Lower lobe of right lung (tissue), 2 donors: ENCODE measurements at regions not wholly inside any gene's neighbourhood (a gene's known extent, or its start where the extent isn't known, plus 50 kb on each side); places are given as distances from the start of the nearest gene placed in this dataset.
"Not testable (repeated sequence)": the region's sequence is repeated elsewhere in the genome, so short reads cannot be mapped to it uniquely, and the experiment has no call there.

Source experiments
- ATAC-seq, 2 donors: fragments of 200-7000 bp; cut with Tn5 transposase; one replicate each; pipeline ENCODE4 v1.9.1; 2020 to 2022; ENCODE audit warnings: mild to moderate bottlenecking in 2 of 2, moderate library complexity in 2 of 2
- DNase-seq: peaks from one replicate; pipeline ENCODE4 v3.0.0-alpha.2; 2020
- H3K27ac ChIP-seq: fragments of 200-600 bp; one replicate; pipeline ENCODE4 v1.8.0; 2022
- H3K27me3 ChIP-seq: fragments of 200-600 bp; one replicate; pipeline ENCODE4 v1.8.0; 2022; ENCODE audit warnings: low read depth
- H3K36me3 ChIP-seq: fragments of 200-600 bp; one replicate; pipeline ENCODE4 v1.8.0; 2022; ENCODE audit warnings: mild to moderate bottlenecking
- H3K4me1 ChIP-seq: fragments of 200-600 bp; one replicate; pipeline ENCODE4 v1.8.0; 2022
- H3K4me3 ChIP-seq: fragments of 200-600 bp; one replicate; pipeline ENCODE4 v1.8.0; 2022; ENCODE audit warnings: mild to moderate bottlenecking
- H3K9me3 ChIP-seq: fragments of 200-600 bp; one replicate; pipeline ENCODE4 v1.8.0; 2022
- CTCF ChIP-seq: fragments of 200-600 bp; IDR thresholded peaks from one replicate; pipeline ENCODE4 v1.8.0; 2022; ENCODE audit warnings: antibody characterized with exemption, mild to moderate bottlenecking
- intact Hi-C: fragments of 100-400 bp; cut with DNase I; formaldehyde crosslinking; loops from one replicate; pipeline ENCODE4 v1.11.0; 2022
- donor health status: DM: no; HTN: yes; CAD: no; lungs with severe emphysema.

DNA sequence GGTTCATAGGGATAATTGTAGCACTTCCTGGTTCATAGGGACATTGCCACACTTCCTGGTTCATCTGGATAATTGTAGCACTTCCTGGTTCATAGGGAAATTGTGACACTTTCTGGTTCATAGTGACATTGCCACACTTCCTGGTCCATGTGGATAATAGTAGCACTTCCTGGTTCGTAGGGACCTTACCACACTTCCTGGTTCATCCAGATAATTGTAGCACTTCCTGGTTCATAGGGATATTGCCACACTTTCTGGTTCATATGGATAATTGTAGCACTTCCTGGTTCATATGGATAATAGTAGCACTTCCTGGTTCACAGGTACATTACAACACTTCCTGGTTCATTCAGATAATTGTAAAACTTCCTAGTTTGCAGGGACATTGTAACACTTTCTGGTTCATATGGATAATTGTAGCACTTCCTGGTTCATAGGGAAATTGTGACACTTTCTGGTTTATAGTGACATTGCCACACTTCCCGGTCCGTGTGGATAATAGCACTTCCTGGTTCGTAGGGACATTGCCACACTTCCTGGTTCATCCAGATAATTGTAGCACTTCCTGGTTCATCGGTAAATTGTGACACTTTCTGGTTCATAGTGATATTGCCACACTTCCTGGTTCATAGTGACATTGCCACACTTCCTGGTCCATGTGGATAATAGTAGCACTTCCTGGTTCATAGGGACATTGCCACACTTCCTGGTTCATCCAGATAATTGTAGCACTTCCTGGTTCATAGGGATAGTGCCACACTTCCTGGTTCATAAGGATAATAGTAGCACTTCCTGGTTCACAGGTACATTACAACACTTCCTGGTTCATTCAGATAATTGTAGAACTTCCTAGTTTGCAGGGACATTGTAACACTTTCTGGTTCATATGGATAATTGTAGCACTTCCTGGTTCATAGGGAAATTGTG lies 60.8 kb upstream of the CD99 start:
- DNase-seq, H3K27me3 ChIP-seq, ATAC-seq, H3K4me3 ChIP-seq, intact Hi-C loops, H3K4me1 ChIP-seq: not testable (repeated sequence)
- peak overlapping the region; percentile 53 for H3K27ac ChIP-seq
- peaks cover 19% of the 10 kb centered on the region for H3K36me3 ChIP-seq
- H3K9me3 ChIP-seq, result peaks cover 13% of the 10 kb centered on the region

DNA sequence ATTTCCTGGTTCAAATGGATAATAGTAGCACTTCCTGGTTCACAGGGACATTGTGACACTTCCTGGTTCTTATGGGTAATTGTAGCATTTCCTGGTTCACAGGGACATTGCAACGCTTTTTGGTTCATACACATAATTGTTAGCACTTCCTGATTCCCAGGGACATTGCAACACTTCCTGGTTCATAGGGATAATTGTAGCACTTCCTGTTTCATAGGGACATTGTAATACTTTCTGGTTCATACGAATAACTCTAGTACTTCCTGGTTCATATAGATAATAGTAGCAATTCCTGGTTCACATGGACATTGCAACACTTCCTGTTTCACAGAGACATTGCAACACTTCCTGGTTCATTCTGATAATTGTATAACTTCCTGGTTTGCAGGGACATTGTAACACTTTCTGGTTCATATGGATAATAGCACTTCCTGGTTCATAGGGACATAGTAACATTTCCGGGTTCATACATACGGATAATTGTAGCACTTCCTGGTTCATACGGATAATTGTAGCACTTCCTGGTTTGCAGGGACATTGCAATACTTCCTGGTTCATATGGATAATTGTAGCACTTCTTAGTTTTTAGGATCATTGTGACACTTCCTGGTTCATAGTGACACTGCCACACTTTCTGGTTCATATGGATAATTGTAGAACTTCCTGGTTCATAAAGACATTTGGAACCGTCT lies 61.6 kb upstream of the CD99 start:
- H3K27me3 ChIP-seq, result no peaks in the 10 kb centered on the region
- peak overlapping the region; percentile 53 for H3K27ac ChIP-seq
- no peak for TF ChIP-seq CTCF
- no peak overlapping the region for H3K4me3 ChIP-seq
- no peaks in the 10 kb centered on the region for H3K4me1 ChIP-seq
- no peak for DNase-seq
- peak in 1 of 2 donors; percentile 16 for ATAC-seq
- H3K36me3 ChIP-seq, result peaks cover 25% of the 10 kb centered on the region
- intact Hi-C loops, result no loop called here
- H3K9me3 ChIP-seq, result peaks cover 13% of the 10 kb centered on the region

DNA sequence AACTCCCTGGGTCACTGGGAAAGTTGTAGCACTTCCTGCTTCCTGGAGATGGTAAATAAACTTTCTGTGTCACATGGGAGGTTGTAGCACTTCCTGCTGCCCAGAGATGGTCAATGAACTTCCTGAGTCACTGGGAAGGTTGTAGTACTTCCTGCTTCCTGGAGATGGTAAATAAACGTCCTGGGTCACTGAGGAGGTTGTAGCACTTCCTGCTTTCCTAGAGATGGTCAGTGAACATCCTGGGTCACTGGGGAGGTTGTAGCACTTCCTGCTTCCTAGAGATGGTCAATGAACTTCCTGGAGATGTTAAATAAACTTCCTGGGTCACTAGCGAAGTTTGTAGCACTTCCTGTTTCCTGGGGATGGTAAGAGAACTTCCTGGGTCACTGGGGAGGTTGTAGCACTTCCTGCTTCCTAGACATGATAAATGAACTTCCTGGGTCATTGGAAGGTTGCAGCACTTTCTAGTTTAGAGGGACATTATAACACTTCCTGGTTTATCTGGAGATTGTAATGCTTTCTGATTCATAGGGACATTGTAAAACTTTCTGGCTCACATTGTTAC lies 62.3 kb upstream of the CD99 start:
- Histone ChIP-seq H3K36me3 (peaks cover 32% of the 10 kb centered on the region), H3K4me1 (no peaks in the 10 kb centered on the region), H3K27me3 (no peaks in the 10 kb centered on the region), H3K4me3 (no peak overlapping the region), H3K9me3 (peaks cover 13% of the 10 kb centered on the region), H3K27ac (peak overlapping the region; percentile 53)
- TF ChIP-seq CTCF, result no peak
- intact Hi-C loops, result no loop called here
- no peak for DNase-seq
- no peak for ATAC-seq

- no peak overlapping the region for H3K27ac ChIP-seq
- no peak overlapping the region for H3K4me3 ChIP-seq
- peaks cover 13% of the 10 kb centered on the region for H3K9me3 ChIP-seq
- peaks cover 46% of the 10 kb centered on the region for H3K36me3 ChIP-seq
- peak; percentile 48 to 52 for ATAC-seq
- TF ChIP-seq CTCF, result peak; percentile 51
- H3K27me3 ChIP-seq, result no peaks in the 10 kb centered on the region
- intact Hi-C loops, result no loop called here
- no peaks in the 10 kb centered on the region for H3K4me1 ChIP-seq
- DNase-seq, result no peak
These were observed 63.7 kb upstream of the CD99 start for GRCh38 chrX:2627272-2627867.

DNA sequence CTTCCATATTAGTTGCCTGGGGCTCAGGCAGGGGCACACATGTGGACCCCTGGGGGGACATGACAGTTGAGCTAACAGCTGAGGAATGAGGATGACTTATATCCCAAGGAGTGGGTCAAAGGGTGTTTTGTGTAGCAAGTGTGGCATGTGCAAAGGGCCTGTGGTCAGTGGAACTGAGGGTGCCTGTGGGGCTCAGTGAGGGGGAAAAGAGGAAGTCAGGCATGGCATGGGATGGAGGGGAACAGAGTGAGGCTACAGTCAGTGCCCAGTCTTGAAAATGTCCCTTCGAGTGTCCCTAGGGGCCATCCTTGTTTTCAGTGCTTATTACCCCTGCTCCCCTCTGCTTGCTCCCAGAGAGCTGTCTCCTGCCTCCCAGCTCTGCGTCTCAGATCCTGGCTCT lies 64.3 kb upstream of the CD99 start:
- Histone ChIP-seq H3K27ac (no peak overlapping the region), H3K4me3 (no peak overlapping the region), H3K27me3 (no peaks in the 10 kb centered on the region), H3K9me3 (peaks cover 13% of the 10 kb centered on the region), H3K4me1 (no peaks in the 10 kb centered on the region), H3K36me3 (peaks cover 46% of the 10 kb centered on the region)
- intact Hi-C loops, result no loop called here
- DNase-seq, result no peak
- no peak for ATAC-seq
- TF ChIP-seq CTCF, result no peak
